ENCODE measurements at regions not wholly inside any gene's neighbourhood (a gene's known extent, or its start where the extent isn't known, plus 50 kb on each side); places are given as distances from the start of the nearest gene placed in this dataset.

DNA sequence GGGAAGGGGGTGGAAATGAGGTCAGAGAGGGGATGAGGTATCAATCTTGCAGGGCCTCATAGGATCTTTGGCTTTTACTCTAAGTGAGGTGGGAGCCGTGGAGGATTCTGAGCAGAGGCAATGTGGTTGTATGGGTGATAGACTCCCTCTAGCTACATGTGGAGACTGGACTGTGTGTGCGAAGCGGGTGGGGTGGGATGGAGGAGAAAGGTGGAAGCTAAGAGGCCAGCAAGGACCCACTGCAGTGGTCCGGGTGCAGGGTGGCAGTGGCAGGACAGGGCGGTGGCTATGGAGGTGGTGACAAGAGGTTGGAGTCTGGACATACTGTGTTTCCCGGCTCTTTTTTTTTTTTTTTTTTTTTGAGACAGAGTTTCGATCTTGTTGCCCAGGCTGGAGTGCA, 62.4 kb upstream of the PTPN1 start:
- no peak for ATAC-seq
- TF ChIP-seq RARB (CRISPR knock-in tag; IDR thresholded peaks at IDR 0.05) (no peak), BACH2 (CRISPR knock-in tag; IDR thresholded peaks at IDR 0.05; ENCODE audit: borderline replicate concordance) (no peak), SNAI2 (CRISPR knock-in tag; IDR thresholded peaks at IDR 0.05) (no peak), OSR1 (CRISPR knock-in tag; IDR thresholded peaks at IDR 0.05) (no peak), GLIS3 (CRISPR knock-in tag; IDR thresholded peaks at IDR 0.05) (no peak), TOX (CRISPR knock-in tag; IDR thresholded peaks at IDR 0.05; ENCODE audit: borderline replicate concordance) (no peak)
- TF ChIP-seq, protein P1, sequence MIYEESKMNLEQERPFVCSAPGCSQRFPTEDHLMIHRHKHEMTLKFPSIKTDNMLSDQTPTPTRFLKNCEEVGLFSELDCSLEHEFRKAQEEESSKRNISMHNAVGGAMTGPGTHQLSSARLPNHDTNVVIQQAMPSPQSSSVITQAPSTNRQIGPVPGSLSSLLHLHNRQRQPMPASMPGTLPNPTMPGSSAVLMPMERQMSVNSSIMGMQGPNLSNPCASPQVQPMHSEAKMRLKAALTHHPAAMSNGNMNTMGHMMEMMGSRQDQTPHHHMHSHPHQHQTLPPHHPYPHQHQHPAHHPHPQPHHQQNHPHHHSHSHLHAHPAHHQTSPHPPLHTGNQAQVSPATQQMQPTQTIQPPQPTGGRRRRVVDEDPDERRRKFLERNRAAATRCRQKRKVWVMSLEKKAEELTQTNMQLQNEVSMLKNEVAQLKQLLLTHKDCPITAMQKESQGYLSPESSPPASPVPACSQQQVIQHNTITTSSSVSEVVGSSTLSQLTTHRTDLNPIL (CRISPR knock-in tag; IDR thresholded peaks at IDR 0.05; ENCODE audit: low read depth): no peak

DNA sequence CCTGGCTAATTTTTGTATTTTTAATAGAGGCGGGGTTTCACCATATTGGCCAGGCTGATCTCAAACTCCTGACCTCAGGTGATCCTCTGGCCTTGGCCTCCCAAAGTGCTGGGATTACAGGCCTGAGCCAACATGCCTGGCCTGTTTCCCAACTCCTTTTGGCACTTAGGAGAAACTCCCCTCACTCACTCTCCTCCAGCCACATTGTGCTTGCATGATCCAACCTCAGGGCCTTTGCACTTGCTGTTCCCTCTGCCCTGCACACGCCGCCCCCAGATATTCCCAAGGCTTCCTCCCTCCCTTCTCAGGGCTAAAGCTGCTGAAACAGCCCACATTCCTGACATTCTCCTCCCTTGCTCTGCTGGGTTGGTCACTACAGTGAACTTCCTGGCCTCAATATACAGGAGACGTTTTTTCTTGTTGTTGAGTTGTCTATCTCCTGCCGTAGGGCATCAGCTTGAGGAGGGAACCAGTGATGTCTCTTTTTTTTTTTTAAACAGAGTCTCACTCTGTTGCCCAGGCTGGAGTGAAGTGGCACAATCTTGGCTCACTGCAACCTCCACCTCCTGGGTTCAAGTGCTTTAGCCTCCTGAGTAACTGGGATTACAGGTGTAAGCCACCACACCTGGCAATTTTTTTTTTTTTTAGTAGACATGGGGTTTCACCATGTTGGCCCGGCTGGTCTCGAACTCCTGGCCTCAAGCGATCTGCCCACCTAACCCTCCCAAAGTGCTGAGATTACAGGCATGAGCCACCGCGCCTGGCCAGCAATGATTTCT, 61.4 kb upstream of the PTPN1 start:
- peak; percentile 44; the same call in 1 of the 3 replicates for ATAC-seq

DNA sequence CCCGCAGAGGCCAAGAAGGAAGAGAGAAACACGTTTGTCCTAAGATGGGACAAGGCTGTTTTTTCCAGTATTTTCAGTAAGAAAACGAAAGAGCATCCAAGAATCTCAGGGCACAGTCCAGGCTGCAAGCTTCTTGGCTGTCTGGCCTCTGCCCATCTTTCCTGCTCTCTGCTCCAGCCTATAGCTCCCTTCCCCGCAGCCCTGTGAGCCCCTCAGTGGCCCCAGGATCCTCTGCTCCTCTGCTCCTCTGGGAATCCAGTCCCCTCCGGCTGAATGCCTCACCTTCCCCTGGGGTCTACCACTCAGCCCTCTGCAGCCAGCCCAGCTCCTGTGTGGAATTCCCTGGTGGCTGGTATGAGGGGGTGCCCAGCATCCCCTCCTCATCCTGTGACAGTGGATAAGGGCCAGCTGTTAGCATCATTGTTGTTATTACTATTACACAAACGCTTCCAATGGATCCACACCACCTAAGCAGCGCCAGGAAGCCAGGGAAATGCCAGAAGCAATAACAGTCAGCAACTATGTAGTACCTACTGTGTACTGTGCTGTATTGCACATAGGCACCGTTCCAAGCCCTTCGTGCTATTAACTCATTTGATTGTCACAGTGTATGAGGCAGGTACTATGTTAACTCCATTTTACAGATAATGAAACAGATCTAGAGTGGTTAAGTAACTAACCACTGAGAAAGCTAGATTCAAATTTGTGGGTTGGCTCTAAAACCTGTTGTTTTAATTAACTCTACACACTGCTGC, 60.3 kb upstream of the PTPN1 start:
- TF ChIP-seq, protein P1 (CRISPR knock-in tag; IDR thresholded peaks at IDR 0.05; ENCODE audit: low read depth): no peak
- TF ChIP-seq ARNTL (CRISPR knock-in tag; IDR thresholded peaks at IDR 0.05; ENCODE audit: borderline replicate concordance, low read depth) (no peak), ZNF565 (CRISPR knock-in tag; conservative IDR thresholded peaks at IDR 0.05; ENCODE audit: low read depth) (no peak), RARB (CRISPR knock-in tag; IDR thresholded peaks at IDR 0.05) (no peak), TOX (CRISPR knock-in tag; IDR thresholded peaks at IDR 0.05; ENCODE audit: borderline replicate concordance) (no peak), TCF4 (CRISPR knock-in tag; IDR thresholded peaks at IDR 0.05; ENCODE audit: borderline replicate concordance) (no peak), ZC3H10 (CRISPR knock-in tag; IDR thresholded peaks at IDR 0.05) (no peak), PPARA (CRISPR knock-in tag; IDR thresholded peaks at IDR 0.05; ENCODE audit: borderline replicate concordance) (no peak), SNAI2 (CRISPR knock-in tag; IDR thresholded peaks at IDR 0.05) (no peak), ZFP3 (CRISPR knock-in tag; IDR thresholded peaks at IDR 0.05) (no peak), ZNF70 (CRISPR knock-in tag; IDR thresholded peaks at IDR 0.05) (no peak), OSR1 (CRISPR knock-in tag; IDR thresholded peaks at IDR 0.05) (no peak), ESRRG (CRISPR knock-in tag; IDR thresholded peaks at IDR 0.05) (no peak), ZFP30 (CRISPR knock-in tag; IDR thresholded peaks at IDR 0.05) (no peak), ZNF8 (CRISPR knock-in tag; IDR thresholded peaks at IDR 0.05) (no peak)
- TF ChIP-seq, protein P2, sequence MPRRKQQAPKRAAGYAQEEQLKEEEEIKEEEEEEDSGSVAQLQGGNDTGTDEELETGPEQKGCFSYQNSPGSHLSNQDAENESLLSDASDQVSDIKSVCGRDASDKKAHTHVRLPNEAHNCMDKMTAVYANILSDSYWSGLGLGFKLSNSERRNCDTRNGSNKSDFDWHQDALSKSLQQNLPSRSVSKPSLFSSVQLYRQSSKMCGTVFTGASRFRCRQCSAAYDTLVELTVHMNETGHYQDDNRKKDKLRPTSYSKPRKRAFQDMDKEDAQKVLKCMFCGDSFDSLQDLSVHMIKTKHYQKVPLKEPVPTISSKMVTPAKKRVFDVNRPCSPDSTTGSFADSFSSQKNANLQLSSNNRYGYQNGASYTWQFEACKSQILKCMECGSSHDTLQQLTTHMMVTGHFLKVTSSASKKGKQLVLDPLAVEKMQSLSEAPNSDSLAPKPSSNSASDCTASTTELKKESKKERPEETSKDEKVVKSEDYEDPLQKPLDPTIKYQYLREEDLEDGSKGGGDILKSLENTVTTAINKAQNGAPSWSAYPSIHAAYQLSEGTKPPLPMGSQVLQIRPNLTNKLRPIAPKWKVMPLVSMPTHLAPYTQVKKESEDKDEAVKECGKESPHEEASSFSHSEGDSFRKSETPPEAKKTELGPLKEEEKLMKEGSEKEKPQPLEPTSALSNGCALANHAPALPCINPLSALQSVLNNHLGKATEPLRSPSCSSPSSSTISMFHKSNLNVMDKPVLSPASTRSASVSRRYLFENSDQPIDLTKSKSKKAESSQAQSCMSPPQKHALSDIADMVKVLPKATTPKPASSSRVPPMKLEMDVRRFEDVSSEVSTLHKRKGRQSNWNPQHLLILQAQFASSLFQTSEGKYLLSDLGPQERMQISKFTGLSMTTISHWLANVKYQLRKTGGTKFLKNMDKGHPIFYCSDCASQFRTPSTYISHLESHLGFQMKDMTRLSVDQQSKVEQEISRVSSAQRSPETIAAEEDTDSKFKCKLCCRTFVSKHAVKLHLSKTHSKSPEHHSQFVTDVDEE (CRISPR knock-in tag; IDR thresholded peaks at IDR 0.05): no peak
- TF ChIP-seq, protein P3, sequence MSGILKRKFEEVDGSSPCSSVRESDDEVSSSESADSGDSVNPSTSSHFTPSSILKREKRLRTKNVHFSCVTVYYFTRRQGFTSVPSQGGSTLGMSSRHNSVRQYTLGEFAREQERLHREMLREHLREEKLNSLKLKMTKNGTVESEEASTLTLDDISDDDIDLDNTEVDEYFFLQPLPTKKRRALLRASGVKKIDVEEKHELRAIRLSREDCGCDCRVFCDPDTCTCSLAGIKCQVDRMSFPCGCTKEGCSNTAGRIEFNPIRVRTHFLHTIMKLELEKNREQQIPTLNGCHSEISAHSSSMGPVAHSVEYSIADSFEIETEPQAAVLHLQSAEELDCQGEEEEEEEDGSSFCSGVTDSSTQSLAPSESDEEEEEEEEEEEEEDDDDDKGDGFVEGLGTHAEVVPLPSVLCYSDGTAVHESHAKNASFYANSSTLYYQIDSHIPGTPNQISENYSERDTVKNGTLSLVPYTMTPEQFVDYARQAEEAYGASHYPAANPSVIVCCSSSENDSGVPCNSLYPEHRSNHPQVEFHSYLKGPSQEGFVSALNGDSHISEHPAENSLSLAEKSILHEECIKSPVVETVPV (CRISPR knock-in tag; IDR thresholded peaks at IDR 0.05): no peak
- ATAC-seq: peak; percentile 24; the same call in 1 of the 3 replicates

DNA sequence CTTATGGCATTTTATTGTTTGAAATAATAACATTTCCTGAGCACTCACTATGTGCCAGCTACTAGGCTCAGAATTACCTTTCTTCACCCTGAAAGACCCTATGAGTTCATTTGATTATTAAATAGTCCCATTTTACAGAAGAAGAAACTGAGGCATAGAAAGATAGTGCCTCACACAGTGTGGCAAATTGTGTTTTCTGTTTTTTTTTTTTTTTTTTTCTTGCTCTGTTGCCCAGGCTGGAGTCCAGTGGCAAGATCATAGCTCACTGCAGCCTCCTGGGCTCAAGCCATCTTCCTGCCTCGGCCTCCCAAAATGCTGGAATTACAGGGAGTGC, 59.7 kb upstream of the PTPN1 start:
- TF ChIP-seq, protein P3 (CRISPR knock-in tag; IDR thresholded peaks at IDR 0.05): no peak
- no peak for TF ChIP-seq PPARA (CRISPR knock-in tag; IDR thresholded peaks at IDR 0.05; ENCODE audit: borderline replicate concordance)
- TF ChIP-seq ESRRG (CRISPR knock-in tag; IDR thresholded peaks at IDR 0.05): no peak
- TF ChIP-seq RARB (CRISPR knock-in tag; IDR thresholded peaks at IDR 0.05): no peak
- TF ChIP-seq TOX (CRISPR knock-in tag; IDR thresholded peaks at IDR 0.05; ENCODE audit: borderline replicate concordance): no peak
- no peak for TF ChIP-seq ZNF8 (CRISPR knock-in tag; IDR thresholded peaks at IDR 0.05)
- no peak for TF ChIP-seq ARNTL (CRISPR knock-in tag; IDR thresholded peaks at IDR 0.05; ENCODE audit: borderline replicate concordance, low read depth)
- TF ChIP-seq ZFP30 (CRISPR knock-in tag; IDR thresholded peaks at IDR 0.05): no peak
- no peak for TF ChIP-seq ZFP3 (CRISPR knock-in tag; IDR thresholded peaks at IDR 0.05)
- TF ChIP-seq, protein P4, sequence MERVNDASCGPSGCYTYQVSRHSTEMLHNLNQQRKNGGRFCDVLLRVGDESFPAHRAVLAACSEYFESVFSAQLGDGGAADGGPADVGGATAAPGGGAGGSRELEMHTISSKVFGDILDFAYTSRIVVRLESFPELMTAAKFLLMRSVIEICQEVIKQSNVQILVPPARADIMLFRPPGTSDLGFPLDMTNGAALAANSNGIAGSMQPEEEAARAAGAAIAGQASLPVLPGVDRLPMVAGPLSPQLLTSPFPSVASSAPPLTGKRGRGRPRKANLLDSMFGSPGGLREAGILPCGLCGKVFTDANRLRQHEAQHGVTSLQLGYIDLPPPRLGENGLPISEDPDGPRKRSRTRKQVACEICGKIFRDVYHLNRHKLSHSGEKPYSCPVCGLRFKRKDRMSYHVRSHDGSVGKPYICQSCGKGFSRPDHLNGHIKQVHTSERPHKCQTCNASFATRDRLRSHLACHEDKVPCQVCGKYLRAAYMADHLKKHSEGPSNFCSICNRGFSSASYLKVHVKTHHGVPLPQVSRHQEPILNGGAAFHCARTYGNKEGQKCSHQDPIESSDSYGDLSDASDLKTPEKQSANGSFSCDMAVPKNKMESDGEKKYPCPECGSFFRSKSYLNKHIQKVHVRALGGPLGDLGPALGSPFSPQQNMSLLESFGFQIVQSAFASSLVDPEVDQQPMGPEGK (CRISPR knock-in tag; IDR thresholded peaks at IDR 0.05; ENCODE audit: borderline replicate concordance): no peak
- ATAC-seq: no peak

All from SK-N-SH treated with all-trans-retinoic acid at 6 μM for 48 hours (cell line).